Cardiac fibroblast (primary cell): ENCODE measurements at regions not wholly inside any gene's neighbourhood (a gene's known extent, or its start where the extent isn't known, plus 50 kb on each side); places are given as distances from the start of the nearest gene placed in this dataset.

ENCODE experiments used
- DNase-seq, 2 donors: peaks; one replicate each; pipeline versions ENCODE4 v3.0.0 to v3.0.0-alpha.2; 2010; ENCODE audit warnings: low read depth in 2 of 2
- H3K4me3 ChIP-seq, 2 donors: replicated peaks in 1 of 2; 1 replicate in 1 of 2; 2 replicates in 1 of 2; pipeline ENCODE4 v1.5.1; 2011; ENCODE audit warnings: low read depth in 2 of 2, low read length in 2 of 2, mild to moderate bottlenecking in 2 of 2, moderate library complexity in 1 of 2
- TF ChIP-seq, protein P1 (sequence below): IDR thresholded peaks from one replicate; pipeline ENCODE4 v1.5.1; 2011; ENCODE audit warnings: low read depth, mild to moderate bottlenecking, low read length, inconsistent platforms

DNA sequence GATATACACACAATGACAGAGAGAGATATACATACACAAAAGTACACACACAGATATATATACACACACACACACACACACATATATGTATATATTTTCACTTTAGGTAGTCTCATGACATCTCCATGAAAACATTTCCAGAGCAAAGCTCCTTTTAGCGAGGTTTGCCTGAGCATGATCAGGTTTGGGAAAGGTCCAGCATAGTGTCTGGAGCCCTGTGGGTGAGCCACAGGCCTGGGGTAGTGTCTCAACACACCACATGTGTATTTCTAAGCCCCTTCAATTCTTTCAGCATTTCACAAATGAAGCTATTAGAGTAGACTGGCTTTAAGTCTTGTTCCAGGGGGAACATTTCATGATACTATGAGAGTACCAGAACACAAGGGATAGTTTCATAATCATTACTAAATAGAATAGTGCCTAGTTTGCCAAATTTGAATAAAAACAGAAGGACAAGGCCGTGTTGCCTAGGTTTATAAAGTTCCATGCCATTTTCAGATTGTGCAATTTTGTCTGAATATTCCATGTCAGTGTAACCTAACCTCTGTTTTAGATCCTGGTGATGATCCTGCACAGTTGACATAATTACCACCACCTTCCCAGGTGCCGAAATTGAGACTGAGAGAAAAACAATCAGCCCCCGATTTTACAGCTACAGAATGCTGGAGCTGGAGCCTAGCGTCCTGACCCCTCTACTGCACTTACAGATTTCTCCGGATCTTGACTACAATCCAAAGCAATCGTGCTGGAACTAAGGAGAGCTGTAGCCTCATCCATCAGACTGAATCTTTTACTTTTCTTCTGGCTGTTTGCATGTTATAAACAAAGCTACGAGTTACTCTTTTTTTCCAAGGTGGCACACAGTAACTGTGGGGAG lies 332.7 kb downstream of the CYRIA start:
- no peak overlapping the region for H3K4me3 ChIP-seq
- TF ChIP-seq, protein P1, sequence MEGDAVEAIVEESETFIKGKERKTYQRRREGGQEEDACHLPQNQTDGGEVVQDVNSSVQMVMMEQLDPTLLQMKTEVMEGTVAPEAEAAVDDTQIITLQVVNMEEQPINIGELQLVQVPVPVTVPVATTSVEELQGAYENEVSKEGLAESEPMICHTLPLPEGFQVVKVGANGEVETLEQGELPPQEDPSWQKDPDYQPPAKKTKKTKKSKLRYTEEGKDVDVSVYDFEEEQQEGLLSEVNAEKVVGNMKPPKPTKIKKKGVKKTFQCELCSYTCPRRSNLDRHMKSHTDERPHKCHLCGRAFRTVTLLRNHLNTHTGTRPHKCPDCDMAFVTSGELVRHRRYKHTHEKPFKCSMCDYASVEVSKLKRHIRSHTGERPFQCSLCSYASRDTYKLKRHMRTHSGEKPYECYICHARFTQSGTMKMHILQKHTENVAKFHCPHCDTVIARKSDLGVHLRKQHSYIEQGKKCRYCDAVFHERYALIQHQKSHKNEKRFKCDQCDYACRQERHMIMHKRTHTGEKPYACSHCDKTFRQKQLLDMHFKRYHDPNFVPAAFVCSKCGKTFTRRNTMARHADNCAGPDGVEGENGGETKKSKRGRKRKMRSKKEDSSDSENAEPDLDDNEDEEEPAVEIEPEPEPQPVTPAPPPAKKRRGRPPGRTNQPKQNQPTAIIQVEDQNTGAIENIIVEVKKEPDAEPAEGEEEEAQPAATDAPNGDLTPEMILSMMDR, result no peak
- DNase-seq, result no peak

DNA sequence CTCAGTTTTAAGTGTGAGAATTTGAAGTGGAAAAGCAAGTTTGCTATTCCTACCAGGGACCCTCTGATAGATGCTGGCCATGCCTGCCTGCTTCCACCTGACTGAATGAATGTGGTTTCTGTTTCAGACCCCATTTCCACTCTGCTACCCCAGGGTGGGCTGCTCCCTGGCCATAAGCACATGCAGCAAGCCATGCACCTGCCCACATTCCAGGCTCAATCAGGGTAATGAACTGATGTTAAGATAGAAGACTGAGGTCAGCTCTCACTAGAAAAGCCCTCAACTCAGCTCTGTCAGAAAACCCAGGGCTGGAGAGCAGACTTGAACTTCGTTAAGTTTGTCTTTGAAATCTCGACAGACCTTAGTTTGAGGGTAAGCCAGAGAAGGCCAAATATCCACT lies 333.9 kb downstream of the CYRIA start:
- TF ChIP-seq, protein P1, result no peak
- DNase-seq, result no peak
- no peak overlapping the region for H3K4me3 ChIP-seq

DNA sequence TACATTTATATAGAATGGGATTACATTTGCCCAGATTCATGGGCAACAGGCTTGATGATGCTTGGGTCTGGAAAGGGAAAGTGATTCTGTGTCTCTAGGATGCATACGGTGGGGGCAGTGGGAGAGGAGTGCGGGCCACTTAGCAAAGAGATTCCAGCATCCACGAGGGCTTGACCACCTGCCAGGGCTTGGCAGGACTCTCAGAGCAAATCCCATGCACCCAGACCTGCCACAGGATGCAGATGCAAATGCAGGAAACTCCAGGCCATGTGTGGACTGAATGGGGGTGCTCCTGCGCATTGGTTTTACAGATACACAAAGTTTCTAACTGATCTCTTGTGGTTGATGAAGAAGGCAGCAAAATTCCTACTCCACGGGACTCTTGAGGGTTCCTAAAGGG lies 334.7 kb downstream of the CYRIA start:
- no peak overlapping the region for H3K4me3 ChIP-seq
- TF ChIP-seq, protein P1, result no peak
- DNase-seq, result no peak

DNA sequence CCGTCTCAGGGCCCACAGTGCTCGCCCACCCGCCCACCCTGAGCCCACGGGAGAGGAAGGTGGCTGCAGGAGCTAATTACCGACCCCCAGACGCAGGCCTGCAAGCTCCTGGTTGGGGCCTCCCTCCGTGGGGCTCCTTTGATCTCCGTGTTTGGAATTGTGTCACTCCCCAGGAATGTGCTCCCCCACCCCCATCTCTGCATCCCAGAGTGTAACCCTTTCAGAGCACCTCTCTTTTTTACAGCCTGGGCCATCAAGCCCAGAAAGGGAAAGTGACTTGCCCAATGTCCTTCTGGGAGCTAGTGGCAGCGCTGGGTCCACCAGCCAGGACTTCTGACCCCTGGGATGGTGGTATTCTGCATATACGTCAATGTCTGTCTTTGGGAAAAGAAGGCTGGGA lies 335.1 kb downstream of the CYRIA start:
- no peak for DNase-seq
- no peak overlapping the region for H3K4me3 ChIP-seq
- TF ChIP-seq, protein P1, result no peak

DNA sequence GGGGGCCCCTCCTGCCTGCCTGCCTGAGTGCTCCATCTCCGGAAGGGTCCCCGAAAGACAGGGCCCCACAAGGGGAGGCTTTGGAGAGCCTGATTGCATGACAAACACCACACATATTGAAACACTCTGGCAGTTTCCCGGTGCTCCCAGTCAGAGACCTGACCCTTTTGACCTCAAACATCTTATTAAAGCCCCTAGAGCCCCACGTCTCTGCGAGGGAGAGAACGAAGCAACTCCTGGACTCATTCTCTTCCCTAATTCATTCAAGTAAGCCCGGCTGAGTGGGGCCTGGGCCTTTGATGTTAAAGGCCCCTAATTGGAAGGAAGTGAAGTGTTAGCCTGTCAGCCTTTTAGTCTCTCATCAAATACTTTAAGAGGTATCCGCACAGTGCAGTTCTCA lies 335.6 kb downstream of the CYRIA start:
- DNase-seq, result no peak
- no peak overlapping the region for H3K4me3 ChIP-seq
- TF ChIP-seq, protein P1, result no peak

DNA sequence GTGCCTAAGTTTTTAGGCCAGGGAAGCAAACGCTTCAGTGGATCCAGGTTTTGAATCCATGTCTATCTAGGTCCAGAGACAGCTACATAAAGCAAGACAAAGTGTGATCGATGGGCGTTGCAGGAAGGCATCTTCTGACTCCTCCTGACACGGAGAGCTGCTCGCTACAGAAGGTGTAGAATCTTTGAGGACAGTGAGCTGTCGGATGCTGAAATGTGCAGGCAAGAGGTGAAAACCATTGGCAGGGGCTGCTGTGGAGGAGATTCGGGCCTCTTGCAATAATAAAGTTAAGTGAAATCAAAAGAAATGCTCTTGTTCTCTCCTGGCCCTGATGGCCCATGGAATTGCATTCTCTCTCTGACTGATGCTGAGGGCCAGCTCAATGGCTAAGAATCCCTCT lies 336.2 kb downstream of the CYRIA start:
- TF ChIP-seq, protein P1, result no peak
- no peak overlapping the region for H3K4me3 ChIP-seq
- no peak for DNase-seq
